ENCODE measurements at regions not wholly inside any gene's neighbourhood (a gene's known extent, or its start where the extent isn't known, plus 50 kb on each side); places are given as distances from the start of the nearest gene placed in this dataset.

DNA sequence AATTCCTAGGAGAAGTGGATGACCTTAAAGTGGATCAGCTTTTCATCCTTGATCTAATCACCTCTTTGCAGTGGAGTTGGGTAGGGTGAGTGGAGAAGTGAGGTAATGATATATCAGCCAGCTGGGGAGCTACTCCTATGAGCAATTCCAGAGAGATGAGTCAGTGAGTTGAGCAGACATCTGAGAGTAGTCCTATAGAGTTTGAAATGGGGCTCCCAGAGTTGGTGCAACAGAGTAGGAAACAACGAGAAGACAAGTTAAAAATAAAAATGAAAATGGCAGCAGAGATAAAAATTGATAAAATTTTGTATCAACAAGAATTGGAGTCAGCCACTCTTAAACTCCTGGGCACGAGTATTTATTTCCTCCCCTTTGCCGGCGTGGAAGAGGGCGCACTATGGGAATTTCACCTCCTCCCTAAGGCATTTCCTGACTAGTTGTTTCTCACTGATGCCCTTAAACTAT, 150.8 kb upstream of the DPH6 start (continued):
- TF ChIP-seq, protein P1, sequence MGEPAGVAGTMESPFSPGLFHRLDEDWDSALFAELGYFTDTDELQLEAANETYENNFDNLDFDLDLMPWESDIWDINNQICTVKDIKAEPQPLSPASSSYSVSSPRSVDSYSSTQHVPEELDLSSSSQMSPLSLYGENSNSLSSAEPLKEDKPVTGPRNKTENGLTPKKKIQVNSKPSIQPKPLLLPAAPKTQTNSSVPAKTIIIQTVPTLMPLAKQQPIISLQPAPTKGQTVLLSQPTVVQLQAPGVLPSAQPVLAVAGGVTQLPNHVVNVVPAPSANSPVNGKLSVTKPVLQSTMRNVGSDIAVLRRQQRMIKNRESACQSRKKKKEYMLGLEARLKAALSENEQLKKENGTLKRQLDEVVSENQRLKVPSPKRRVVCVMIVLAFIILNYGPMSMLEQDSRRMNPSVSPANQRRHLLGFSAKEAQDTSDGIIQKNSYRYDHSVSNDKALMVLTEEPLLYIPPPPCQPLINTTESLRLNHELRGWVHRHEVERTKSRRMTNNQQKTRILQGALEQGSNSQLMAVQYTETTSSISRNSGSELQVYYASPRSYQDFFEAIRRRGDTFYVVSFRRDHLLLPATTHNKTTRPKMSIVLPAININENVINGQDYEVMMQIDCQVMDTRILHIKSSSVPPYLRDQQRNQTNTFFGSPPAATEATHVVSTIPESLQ (CRISPR knock-in tag; conservative IDR thresholded peaks at IDR 0.05) = no peak
- TF ChIP-seq ARID2 (CRISPR knock-in tag; IDR thresholded peaks at IDR 0.05; ENCODE audit: borderline replicate concordance) = no peak

DNA sequence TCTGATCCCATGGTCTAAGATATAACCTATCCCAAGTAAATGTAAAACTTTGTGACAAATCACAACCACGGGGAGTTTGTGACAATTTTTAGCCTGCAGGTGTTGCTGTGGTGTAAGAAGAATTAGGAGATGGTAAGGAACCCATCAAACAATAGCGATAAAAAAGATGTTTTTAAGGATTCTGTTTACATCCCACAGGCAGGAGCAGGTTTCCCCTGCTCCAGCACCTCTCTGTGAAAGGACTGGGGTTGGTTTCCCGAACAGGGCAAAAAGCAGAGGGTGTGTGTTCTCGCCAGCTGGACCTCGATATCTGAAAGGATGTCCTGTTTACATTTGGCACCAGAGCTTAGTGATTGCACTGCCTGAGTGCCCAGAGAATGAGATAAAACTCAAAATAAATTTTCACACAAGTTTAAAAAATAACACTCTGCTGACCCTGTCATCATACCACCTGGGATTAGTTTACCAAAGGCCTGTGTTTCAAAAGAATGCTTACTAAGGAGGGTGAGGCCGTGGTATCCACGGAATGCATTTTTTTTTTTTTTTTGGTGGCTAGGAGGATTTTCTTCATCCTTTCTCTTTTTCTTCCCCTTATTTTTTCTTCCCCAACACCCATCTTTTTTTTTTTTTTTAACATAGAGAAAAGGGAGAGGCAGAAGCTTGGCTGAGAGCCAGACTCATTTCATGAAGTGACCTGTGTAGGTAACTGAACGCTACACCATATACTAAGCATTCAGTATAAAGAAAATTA, 151.8 kb upstream of the DPH6 start:
- no peak overlapping the region for H3K27ac ChIP-seq (ENCODE audit: extremely low read length, insufficient read depth, low read length)
- no peak overlapping the region for H3K4me3 ChIP-seq (replicated peaks in 1 of 3; ENCODE audit: insufficient read depth in 1 of 3, low read depth in 2 of 3, low read length in 3 of 3)
- BruUV-seq (replicated peaks) = no TSS peak
- ATAC-seq (no peak), DNase-seq (ENCODE audit: low spot score) (no peak), FAIRE-seq (no peak)
- in situ Hi-C loops (cut with HindIII; ENCODE audit: extremely low pct_ligation_motif_present, low pct_unique_long_range_greater_than_20kb) = no loop called here
- intact Hi-C loops (cut with micrococcal nuclease; ENCODE audit: unreplicated experiment) = no loop called here
- TF ChIP-seq KMT2B (CRISPR knock-in tag; IDR thresholded peaks at IDR 0.05) (no peak), SKI (IDR thresholded peaks at IDR 0.05; ENCODE audit: partially characterized antibody) (no peak), TSC22D2 (CRISPR knock-in tag; IDR thresholded peaks at IDR 0.05; ENCODE audit: borderline replicate concordance) (no peak), ZNF124 (CRISPR knock-in tag; IDR thresholded peaks at IDR 0.05) (no peak), RFXANK (CRISPR knock-in tag; IDR thresholded peaks at IDR 0.05) (no peak), MTA1 (CRISPR knock-in tag; IDR thresholded peaks at IDR 0.05; ENCODE audit: borderline replicate concordance) (no peak), ARNT (IDR thresholded peaks at IDR 0.05) (no peak), ZNF724P (CRISPR knock-in tag; IDR thresholded peaks at IDR 0.05; ENCODE audit: borderline replicate concordance) (no peak), CREM (IDR thresholded peaks at IDR 0.05) (no peak), CREM (CRISPR knock-in tag; IDR thresholded peaks at IDR 0.05) (no peak), GPN1 (CRISPR knock-in tag; IDR thresholded peaks at IDR 0.05; ENCODE audit: borderline replicate concordance) (no peak)
- TF ChIP-seq, protein P2, sequence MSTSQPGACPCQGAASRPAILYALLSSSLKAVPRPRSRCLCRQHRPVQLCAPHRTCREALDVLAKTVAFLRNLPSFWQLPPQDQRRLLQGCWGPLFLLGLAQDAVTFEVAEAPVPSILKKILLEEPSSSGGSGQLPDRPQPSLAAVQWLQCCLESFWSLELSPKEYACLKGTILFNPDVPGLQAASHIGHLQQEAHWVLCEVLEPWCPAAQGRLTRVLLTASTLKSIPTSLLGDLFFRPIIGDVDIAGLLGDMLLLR (CRISPR knock-in tag; IDR thresholded peaks at IDR 0.05) = no peak
- TF ChIP-seq, protein P3, sequence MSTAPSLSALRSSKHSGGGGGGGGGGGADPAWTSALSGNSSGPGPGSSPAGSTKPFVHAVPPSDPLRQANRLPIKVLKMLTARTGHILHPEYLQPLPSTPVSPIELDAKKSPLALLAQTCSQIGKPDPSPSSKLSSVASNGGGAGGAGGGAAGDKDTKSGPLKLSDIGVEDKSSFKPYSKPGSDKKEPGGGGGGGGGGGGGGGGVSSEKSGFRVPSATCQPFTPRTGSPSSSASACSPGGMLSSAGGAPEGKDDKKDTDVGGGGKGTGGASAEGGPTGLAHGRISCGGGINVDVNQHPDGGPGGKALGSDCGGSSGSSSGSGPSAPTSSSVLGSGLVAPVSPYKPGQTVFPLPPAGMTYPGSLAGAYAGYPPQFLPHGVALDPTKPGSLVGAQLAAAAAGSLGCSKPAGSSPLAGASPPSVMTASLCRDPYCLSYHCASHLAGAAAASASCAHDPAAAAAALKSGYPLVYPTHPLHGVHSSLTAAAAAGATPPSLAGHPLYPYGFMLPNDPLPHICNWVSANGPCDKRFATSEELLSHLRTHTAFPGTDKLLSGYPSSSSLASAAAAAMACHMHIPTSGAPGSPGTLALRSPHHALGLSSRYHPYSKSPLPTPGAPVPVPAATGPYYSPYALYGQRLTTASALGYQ (CRISPR knock-in tag; IDR thresholded peaks at IDR 0.05) = no peak
- TF ChIP-seq, protein P4, sequence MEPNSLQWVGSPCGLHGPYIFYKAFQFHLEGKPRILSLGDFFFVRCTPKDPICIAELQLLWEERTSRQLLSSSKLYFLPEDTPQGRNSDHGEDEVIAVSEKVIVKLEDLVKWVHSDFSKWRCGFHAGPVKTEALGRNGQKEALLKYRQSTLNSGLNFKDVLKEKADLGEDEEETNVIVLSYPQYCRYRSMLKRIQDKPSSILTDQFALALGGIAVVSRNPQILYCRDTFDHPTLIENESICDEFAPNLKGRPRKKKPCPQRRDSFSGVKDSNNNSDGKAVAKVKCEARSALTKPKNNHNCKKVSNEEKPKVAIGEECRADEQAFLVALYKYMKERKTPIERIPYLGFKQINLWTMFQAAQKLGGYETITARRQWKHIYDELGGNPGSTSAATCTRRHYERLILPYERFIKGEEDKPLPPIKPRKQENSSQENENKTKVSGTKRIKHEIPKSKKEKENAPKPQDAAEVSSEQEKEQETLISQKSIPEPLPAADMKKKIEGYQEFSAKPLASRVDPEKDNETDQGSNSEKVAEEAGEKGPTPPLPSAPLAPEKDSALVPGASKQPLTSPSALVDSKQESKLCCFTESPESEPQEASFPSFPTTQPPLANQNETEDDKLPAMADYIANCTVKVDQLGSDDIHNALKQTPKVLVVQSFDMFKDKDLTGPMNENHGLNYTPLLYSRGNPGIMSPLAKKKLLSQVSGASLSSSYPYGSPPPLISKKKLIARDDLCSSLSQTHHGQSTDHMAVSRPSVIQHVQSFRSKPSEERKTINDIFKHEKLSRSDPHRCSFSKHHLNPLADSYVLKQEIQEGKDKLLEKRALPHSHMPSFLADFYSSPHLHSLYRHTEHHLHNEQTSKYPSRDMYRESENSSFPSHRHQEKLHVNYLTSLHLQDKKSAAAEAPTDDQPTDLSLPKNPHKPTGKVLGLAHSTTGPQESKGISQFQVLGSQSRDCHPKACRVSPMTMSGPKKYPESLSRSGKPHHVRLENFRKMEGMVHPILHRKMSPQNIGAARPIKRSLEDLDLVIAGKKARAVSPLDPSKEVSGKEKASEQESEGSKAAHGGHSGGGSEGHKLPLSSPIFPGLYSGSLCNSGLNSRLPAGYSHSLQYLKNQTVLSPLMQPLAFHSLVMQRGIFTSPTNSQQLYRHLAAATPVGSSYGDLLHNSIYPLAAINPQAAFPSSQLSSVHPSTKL (CRISPR knock-in tag; IDR thresholded peaks at IDR 0.05) = no peak
- H3K9me3 ChIP-seq (ENCODE audit: low read length) = no peaks in the 10 kb centered on the region
- no peak overlapping the region for H3K4me2 ChIP-seq (ENCODE audit: low read depth, low read length)
- 18% methylated on average over 8 of the region's 8 CpGs for WGBS (ENCODE audit: low lambda C conversion rate)
- CTCF ChIA-PET (ENCODE audit: low intra/inter-chr PET ratio, low total read pairs) = no interaction called here
- H3K4me1 ChIP-seq (ENCODE audit: insufficient read depth, low read length) = peaks cover 6% of the 10 kb centered on the region
- H3K79me2 ChIP-seq (ENCODE audit: insufficient read depth, low read length) = no peaks in the 10 kb centered on the region
- H3K9ac ChIP-seq (ENCODE audit: insufficient read depth, low read depth, low read length) = no peak overlapping the region
- H4K20me1 ChIP-seq (ENCODE audit: insufficient read depth, low read length) = no peaks in the 10 kb centered on the region
- POLR2A ChIA-PET = no interaction called here
- H3K27me3 ChIP-seq (ENCODE audit: control insufficient read depth in 1 of 2, insufficient read depth in 2 of 2, low read length in 2 of 2) = no peaks in the 10 kb centered on the region; a peak in 1 of 5 replicates
- no peaks in the 10 kb centered on the region for H3K36me3 ChIP-seq (replicated peaks in 1 of 2; ENCODE audit: control insufficient read depth in 1 of 2, insufficient read depth in 2 of 2, low read length in 2 of 2)
- no peak overlapping the region for H2AFZ ChIP-seq (ENCODE audit: low read length)

Data from HepG2 (cell line).